Thoracic aorta (tissue), 2 donors: ENCODE measurements at regions not wholly inside any gene's neighbourhood (a gene's known extent, or its start where the extent isn't known, plus 50 kb on each side); places are given as distances from the start of the nearest gene placed in this dataset.

ENCODE experiments used
- ATAC-seq: fragments of 150-250 bp; one replicate; pipeline ENCODE4 v1.8.0; 2017; ENCODE audit warnings: low read depth; ENCODE audit not compliant: insufficient number of reproducible peaks, low FRiP score
- DNase-seq: peaks from one replicate; pipeline ENCODE4 v3.0.0-alpha.2; 2020; ENCODE audit warnings: low spot score
- H3K27ac ChIP-seq, 2 donors: fragments of 200-600 bp; sonication (generic); 1 replicate in 1 of 2; 2 replicates in 1 of 2; pipeline ENCODE4 v1.5.1; 2016; ENCODE audit warnings: mild to moderate bottlenecking in 2 of 2, moderate library complexity in 2 of 2
- H3K27me3 ChIP-seq: fragments of 200-600 bp; sonication (generic); replicated peaks from 2 replicates; pipeline ENCODE4 v1.6.0; 2016; ENCODE audit warnings: mild to moderate bottlenecking; ENCODE audit not compliant: insufficient read depth
- H3K36me3 ChIP-seq: fragments of 200-600 bp; sonication (generic); one replicate; pipeline ENCODE4 v1.5.1; 2016
- H3K4me1 ChIP-seq, 2 donors: fragments of 200-600 bp; sonication (generic); 1 replicate in 1 of 2; 2 replicates in 1 of 2; pipeline versions ENCODE4 v1.5.1 to v1.6.0; 2016; ENCODE audit warnings: low read depth in 2 of 2, mild to moderate bottlenecking in 1 of 2; ENCODE audit not compliant: control insufficient read depth in 1 of 2
- H3K4me3 ChIP-seq: fragments of 200-600 bp; sonication (generic); 2 replicates; pipeline ENCODE4 v1.5.1; 2016; ENCODE audit warnings: mild to moderate bottlenecking
- H3K9me3 ChIP-seq: fragments of 200-600 bp; sonication (generic); 2 replicates; pipeline ENCODE4 v1.5.1; 2016
- TF ChIP-seq, protein P1 (sequence below): fragments of 200-600 bp; sonication (generic); IDR thresholded peaks from one replicate; pipeline ENCODE4 v1.5.1; 2019; ENCODE audit warnings: antibody characterized with exemption

DNA sequence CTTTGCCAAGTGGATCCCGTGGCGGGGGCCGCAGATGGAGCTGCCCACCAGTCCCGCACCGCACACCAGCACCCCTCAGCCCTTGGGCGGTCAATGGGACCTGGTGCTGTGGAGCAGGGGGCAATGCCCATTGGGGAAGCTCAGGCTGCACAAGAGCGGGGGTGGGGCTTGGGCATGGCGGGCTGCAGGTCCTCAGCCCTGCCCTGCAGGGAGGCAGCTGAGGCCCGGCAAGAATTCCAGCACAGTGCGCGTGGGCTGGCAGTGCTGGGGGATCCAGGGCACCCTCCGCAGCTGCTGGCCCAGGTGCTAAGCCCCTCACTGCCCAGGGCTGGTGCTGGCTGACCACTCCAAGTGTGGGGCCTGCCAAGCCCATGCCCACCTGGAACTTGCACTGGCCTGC lies 136.2 kb upstream of the ANKRD30A start:
- Histone ChIP-seq H3K4me3 (no peak overlapping the region), H3K27ac (no peak overlapping the region), H3K27me3 (no peaks in the 10 kb centered on the region), H3K9me3 (no peaks in the 10 kb centered on the region), H3K36me3 (no peaks in the 10 kb centered on the region), H3K4me1 (no peaks in the 10 kb centered on the region)
- TF ChIP-seq, protein P1, sequence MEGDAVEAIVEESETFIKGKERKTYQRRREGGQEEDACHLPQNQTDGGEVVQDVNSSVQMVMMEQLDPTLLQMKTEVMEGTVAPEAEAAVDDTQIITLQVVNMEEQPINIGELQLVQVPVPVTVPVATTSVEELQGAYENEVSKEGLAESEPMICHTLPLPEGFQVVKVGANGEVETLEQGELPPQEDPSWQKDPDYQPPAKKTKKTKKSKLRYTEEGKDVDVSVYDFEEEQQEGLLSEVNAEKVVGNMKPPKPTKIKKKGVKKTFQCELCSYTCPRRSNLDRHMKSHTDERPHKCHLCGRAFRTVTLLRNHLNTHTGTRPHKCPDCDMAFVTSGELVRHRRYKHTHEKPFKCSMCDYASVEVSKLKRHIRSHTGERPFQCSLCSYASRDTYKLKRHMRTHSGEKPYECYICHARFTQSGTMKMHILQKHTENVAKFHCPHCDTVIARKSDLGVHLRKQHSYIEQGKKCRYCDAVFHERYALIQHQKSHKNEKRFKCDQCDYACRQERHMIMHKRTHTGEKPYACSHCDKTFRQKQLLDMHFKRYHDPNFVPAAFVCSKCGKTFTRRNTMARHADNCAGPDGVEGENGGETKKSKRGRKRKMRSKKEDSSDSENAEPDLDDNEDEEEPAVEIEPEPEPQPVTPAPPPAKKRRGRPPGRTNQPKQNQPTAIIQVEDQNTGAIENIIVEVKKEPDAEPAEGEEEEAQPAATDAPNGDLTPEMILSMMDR = no peak
- ATAC-seq (no peak), DNase-seq (no peak)

DNA sequence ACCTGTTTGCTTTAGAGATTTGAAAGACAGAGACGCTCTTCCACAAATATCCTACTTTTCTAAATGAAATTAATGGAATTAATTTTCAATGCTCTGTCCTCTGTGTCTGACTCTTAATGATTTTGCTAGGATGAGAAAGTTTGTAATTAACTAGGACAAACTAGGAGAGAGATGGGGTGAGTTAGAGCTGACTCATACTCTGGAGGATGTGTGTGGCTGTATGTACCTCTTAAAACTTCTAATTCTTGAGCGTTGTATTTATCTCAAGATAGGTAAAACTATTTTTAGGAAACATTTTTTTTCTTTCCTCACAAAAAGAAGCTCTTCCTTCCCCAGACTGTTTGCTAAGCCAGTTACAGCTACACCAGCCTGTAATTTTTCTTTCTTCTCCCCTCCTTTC lies 178.8 kb upstream of the ANKRD30A start:
- TF ChIP-seq, protein P1 = no peak
- no peaks in the 10 kb centered on the region for H3K4me1 ChIP-seq
- DNase-seq (no peak), ATAC-seq (no peak)
- H3K4me3 ChIP-seq = no peak overlapping the region
- H3K27ac ChIP-seq = no peak overlapping the region
- H3K27me3 ChIP-seq = no peaks in the 10 kb centered on the region
- H3K36me3 ChIP-seq = no peaks in the 10 kb centered on the region
- no peaks in the 10 kb centered on the region for H3K9me3 ChIP-seq

DNA sequence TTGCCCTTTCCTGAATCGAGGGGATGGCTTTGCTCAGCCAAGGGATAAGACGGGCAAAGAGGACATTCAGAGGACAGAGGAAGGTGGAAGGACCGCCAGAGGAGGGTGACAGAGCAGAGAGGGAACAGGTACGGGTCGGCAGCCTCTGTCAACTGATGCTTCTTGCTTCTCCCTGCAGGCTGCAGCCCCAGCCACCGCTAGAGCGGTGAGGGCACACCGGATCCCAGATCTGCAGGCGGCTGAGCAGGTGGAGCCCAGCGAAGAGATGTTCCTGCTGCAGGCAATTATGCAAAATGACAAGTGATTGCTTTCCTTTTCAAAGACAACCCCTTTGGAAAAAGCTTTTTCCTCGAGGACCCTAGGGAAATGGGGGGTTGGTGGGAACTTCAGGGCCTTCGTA lies 181.9 kb upstream of the ANKRD30A start:
- no peak for DNase-seq

DNA sequence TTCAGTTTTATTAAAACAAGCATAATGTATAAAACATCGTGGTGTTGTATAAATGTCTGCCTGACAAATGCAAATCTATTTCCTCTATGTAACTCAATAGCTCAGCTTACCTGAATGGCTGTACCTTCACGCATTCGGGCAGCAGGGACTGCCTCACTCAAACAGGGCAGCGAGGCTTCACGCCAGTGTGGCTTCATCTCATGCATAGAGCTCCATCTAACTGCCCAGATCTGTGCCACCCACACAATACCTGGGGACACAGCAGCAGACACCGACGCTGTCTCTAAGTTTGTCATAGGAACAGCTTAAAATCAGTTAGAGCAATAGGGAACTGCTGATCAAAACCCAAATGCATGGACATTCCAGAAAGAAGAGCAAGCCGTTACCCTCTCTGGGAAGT lies 182.8 kb upstream of the ANKRD30A start:
- DNase-seq (no peak), ATAC-seq (no peak)
- Histone ChIP-seq H3K36me3 (no peaks in the 10 kb centered on the region), H3K27me3 (no peaks in the 10 kb centered on the region), H3K4me1 (no peaks in the 10 kb centered on the region), H3K9me3 (no peaks in the 10 kb centered on the region), H3K4me3 (no peak overlapping the region), H3K27ac (no peak overlapping the region)
- TF ChIP-seq, protein P1 = no peak

More for the DNA sequence above, 181.9 kb upstream of the ANKRD30A start:
- H3K4me3 ChIP-seq = no peak overlapping the region
- TF ChIP-seq, protein P1 = no peak
- H3K27ac ChIP-seq = no peak overlapping the region
- no peaks in the 10 kb centered on the region for H3K9me3 ChIP-seq
- no peaks in the 10 kb centered on the region for H3K4me1 ChIP-seq
- ATAC-seq = no peak
- H3K36me3 ChIP-seq = no peaks in the 10 kb centered on the region
- H3K27me3 ChIP-seq = no peaks in the 10 kb centered on the region

DNA sequence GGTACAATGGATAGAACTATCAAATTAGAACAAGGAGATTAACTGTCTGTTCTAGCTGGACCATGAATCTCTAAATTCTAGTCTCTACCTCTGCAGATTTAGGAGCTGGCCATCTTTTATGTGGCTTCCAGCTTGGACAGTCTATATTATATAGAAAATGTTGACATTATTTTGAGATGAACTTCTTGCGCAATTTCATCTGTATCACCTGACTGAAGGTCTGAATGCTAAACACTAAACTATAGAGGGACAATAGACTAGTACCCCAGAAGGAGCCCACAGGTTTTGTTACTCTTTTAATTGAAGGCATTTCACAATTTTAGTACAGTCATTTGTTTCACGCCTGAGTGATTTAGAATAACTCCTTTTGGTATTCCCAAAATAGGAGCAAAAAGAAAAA lies 222.4 kb upstream of the ANKRD30A start:
- H3K27me3 ChIP-seq = no peaks in the 10 kb centered on the region
- H3K4me3 ChIP-seq = no peak overlapping the region
- no peak overlapping the region for H3K27ac ChIP-seq
- TF ChIP-seq, protein P1 = no peak
- no peaks in the 10 kb centered on the region for H3K36me3 ChIP-seq
- no peak for DNase-seq
- no peaks in the 10 kb centered on the region for H3K9me3 ChIP-seq
- no peak for ATAC-seq
- no peaks in the 10 kb centered on the region for H3K4me1 ChIP-seq
